NCI-H524 (cell line): ENCODE measurements at regions not wholly inside any gene's neighbourhood (a gene's known extent, or its start where the extent isn't known, plus 50 kb on each side); places are given as distances from the start of the nearest gene placed in this dataset.
"Not testable (repeated sequence)": the region's sequence is repeated elsewhere in the genome, so short reads cannot be mapped to it uniquely, and the experiment has no call there.

Experiments used
- DNase-seq, 2 experiments: peaks; one replicate each; lab custom pipeline; 2025; lab: John Stamatoyannopoulos, UW

DNA sequence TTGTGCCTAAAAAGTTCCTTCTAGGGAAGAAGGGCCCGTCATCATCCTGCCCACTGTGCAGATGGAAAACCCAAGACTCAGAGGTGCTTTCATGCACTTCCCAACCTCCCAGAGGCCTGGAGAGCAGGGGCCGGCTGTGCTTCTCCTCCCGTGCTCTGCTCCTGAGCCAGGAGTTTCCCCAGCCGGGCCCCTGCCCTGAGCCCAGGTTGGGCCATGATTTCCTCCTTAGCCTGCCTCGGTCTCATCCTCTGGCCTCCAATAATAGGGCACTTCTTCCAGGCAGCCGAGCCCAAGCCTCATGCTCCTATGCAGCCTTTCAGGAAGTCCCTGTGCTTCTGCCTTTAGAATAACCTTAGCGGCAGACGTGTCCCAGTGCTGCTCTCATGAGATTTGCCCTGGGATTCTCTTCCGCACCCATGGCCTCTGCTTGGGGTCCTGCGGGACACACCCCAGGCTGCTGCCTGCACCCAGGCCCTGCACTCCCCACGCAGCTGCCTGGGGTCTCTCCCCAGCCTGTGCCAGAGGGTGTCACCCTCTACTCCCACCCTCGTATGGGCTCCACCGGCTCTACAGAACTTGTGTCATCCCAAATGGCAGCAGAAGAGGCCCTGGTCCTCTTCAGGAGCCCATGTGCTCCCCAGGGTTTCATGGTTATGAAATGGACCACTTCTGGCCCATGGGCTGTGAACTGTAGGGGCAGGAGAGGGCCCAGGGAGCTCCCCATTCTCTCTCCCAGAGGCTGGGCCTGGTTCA is 359.3 kb downstream of the ADGRD1 start:
- DNase-seq: no peak

DNA sequence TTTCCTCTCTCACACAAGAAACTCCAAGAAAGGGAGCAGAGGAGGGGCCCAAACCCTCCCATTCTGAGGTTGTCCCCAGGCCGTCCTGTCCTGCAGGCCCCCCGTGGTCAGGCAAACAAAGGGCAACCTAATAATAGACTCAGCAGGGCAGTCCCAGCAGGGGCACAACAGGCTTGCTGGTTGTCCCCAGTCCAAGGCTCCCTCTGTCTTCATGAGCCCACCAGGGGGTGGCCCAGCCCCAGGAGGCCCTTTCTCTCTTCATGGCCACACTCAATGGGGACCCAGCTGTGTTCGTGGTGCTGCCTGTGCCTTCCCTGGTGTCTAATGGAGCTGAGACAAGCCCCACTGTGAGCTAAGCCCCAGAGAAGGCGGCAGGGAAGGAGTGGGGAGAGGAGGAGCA is 359.9 kb downstream of the ADGRD1 start:
- DNase-seq: no peak

DNA sequence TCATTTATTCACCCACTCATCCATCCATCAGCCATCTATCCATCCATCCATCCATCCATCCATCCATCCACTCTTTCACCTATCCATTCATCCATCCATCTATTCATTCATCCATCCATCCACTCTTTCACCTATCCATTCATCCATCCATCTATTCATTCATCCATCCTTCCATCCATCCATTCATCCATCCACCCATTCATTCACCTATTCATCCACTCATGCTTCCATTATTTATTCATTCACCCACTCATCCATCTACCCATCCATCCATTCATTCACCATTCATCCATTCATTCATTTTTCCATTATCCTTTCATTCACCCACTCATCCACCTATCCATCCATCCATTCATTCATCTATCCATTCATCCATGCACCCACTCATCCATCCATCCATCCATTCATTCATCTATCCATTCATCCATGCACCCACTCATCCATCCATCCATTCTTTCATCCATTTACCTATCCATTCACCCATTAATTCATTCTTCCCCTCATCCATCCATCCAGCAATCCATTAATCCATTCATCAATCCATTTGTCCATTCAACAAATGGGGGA is 360.9 kb downstream of the ADGRD1 start:
- no peak for DNase-seq

DNA sequence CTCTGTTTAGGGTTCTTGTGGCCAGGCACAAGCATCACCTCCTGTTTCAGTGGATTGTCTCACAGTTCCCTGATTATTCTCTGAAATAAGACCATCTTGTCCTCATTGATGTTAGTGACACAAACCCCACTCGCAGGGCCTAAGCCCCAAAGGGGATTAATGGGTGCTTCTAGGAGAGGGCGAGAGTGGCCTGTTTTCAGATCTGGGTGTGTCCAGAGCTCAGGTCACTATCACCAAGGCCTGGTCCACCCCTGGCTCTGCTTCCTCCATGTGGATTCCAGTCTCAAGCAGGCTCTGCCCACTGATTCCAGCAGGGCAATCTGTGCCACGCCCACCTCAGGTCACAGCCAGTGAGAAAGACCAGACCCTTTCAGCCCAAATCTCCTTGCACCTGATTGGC is 361.9 kb downstream of the ADGRD1 start:
- no peak for DNase-seq

DNA sequence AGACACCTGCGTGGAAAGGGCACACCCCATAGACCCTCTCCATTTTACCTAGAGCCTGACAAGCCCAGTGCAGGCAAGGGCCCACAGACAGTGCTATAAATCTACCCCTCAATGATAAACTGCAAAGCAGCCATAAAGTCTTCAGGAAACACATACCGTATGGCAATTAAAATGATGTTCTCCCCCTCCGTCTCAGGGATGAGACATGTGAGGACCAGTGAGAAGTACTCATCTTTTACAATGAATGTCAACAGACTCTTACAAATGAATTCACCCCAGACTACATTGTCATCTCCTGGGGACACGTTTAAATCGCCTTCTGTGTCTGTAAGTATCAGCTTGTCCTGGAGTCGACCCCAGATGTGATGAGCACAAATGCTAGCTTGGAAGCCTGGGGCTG is 362.7 kb downstream of the ADGRD1 start:
- no peak for DNase-seq

DNA sequence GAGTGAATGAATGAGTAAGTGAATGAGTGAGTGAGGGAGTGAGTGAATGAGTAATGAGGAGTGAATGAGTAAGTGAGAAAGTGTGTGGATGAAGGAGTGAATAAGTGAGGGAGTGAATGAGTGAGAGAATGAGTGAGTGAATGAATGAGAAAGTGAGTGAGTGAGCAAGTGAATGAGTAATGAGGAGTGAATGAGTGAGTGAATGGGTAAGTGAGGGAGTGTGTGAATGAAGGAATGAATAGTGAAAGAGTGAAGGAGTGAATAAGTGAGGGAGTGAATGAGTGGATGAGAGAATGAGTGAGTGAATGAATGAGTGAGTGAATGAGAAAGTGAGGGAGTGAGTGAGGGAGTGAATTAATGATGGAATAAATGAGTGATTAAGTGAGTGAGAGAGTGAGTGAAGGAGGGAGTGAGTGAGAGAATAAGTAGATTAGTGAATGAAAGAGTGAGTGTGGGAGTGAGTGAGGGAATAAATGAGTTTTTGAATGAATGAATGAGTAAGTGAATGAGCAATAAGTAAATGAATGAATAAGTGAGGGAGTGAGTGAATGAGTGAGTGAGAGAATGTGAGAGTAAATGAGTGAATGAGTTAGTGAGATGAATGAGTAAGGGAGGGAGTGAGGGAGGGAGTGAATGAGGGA is 364.5 kb downstream of the ADGRD1 start:
- no peak for DNase-seq

DNA sequence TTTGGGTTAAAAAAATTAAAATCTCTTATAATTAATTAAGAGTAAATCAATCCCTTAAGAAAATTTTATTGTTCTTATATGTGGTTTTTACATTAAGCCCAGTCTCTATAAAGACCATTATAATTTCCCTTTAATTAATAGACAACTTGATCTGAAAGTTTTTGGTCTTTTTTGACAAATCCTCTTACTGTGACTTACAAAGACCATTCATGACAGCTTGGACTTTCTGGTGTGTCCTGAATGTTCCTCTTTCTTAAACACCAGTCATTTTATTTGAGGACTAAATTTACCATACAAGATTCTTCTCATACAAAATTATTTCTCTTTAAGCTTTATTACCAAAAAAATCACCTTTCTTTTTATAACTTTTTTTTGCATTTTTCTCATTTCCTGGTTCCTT is 368.3 kb downstream of the ADGRD1 start:
- no peak for DNase-seq

DNA sequence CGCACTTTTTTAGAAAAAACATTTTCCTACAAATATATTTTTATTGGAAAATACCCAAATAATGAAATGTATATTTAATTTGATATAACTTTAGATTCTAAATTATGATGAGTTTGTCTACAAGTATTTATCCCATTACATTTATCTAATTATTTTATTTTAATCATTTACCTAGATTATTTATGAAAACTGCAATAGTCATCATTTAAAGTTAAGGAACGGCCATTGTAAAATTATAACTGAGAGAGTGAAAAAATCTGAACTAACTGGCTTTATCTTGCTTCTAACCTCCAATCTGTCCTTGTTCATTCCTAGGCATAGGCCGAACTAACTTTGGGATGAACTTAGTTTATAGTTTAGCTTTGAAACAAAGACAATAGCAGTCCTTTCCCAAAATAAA is 368.8 kb downstream of the ADGRD1 start:
- DNase-seq: not testable (repeated sequence)

DNA sequence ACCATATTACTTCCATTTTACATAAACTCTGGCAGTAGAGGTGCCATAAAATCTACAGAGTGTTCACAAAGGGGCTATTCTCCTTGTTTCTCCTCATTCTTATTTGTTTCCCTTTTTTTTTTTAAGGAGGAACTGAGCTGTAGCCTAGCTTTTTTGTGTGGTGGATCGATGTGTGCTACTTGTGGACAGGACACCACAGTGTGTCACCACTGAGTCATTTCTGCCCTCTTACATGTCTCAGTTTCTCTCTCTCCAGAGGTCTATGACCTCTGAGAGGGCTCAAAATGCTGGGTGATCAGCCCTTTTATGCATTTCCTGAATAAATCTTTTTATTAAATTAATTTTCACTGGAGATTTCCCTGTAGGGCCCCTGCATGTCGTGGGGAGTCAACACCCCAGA is 370.2 kb downstream of the ADGRD1 start:
- DNase-seq: no peak

DNA sequence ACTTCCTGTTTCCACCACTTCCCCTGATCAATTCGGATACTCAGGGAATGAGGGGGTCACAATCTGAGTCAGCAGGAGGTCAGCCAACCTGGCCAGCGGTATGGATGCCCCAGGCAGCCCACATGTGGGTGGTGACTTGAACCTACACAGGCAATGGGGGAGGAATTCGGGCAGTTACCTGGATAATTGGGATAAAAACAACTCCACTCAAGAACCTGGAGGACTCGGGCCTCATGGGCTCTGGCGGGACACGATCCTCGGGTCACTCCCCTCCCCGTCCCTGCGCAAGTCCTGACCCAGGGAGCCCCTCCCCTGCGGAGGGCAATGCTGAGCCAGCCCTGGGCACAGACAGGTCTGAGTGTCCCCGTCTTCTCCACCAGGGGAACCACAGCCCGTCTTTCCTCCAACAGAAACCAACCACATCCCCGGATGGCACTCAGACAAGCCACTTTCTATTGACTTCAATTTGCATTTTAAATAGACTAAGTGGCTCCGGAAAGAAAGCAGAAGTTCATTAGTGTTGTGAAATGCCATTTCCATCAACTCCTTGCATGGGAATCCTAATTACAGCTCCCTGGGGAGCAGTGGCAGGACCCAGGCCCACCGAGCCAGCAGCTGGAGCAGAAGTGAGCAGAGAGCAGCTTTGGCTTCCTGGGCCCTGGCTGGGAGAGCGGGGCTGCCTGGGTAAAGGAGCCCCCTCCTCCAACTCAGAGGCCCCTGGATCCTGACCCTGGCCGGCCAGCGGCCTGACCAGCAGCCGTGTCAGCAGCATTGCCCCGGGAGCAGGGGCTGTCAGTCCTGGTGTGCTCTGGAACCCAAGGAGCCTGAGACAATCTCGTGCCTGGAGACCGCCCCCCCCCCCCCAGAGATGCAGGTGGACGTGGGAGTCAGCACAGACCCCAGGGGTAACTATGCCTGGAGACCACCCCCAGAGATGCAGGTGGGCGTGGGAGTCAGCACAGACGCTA is 374.1 kb downstream of the ADGRD1 start:
- no peak for DNase-seq

DNA sequence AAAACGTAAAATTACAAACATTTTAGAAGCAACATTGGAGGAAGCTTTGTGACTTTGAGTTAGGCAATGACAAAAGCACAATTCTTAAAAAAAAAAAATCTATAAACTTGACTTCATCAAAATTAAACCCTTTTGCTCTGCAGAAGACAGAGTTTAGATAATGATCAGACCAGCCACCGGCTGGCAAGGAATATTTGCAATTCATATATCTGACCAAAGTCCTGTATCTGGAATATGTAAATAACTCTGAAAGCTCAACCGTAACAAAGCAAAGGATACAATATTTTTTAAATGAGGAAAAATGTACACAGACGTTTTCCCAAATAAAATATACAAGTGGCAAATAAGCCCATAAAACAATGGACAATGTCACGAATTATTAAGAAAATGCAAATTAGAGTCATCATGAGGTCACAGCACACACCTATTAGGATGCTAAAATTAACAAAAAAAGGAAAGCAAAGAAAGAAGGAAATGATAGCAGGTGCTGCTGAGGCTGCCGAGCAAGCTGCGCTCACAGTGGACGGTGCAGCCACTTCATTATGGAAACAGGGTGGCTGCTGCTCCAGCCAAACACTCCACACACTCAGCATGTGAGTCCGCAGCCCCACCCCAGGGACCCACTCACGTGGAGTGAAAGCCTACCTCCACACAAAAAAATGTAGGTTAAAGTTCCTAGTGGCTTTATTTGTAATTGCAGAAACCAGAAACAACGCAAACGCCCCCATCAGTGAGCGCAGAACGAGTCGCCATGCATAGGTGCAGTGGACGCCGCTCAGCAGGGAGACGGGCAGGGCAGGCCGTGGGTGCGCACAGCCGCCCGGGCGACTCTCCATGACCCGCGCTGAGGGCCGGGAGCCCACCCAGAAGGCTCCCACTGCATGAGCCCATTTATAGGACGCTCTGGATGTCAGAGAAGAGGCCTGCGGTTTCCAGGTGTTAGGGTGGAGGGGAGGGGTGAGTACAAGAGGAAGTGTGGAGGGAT is 375.4 kb downstream of the ADGRD1 start:
- not testable (repeated sequence) for DNase-seq

DNA sequence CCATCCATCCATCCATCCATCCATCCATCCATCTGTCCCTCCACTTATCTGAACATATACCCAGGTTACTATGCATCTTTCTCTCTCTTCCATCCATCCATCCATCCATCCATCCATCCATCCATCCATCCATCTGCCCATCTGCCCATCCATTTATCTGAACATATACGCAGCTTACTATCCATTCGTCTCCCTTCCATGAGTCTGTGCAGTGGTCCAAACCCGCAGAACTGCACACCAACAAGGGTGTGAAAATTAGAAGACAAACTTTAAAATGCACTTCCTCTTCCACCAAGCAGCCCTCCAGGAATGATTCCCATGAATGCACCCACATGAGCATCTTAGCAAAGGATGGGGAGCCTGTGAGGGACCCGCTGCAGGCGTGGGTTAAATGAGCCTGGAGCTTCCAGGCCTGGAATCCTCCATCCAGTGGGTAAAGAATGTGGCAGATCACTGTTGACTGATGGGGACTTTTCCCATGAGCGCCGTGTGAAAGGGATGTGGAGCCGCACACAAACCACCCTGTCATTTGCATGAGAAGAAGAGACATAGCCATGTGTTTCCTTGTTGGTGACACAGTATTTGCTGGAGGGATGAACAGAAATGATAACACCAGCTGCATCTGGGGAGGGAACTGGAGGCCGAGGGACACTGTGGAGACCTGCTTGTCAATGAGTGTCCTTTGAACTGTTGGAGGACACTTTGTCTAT is 376.6 kb downstream of the ADGRD1 start:
- no peak for DNase-seq

DNA sequence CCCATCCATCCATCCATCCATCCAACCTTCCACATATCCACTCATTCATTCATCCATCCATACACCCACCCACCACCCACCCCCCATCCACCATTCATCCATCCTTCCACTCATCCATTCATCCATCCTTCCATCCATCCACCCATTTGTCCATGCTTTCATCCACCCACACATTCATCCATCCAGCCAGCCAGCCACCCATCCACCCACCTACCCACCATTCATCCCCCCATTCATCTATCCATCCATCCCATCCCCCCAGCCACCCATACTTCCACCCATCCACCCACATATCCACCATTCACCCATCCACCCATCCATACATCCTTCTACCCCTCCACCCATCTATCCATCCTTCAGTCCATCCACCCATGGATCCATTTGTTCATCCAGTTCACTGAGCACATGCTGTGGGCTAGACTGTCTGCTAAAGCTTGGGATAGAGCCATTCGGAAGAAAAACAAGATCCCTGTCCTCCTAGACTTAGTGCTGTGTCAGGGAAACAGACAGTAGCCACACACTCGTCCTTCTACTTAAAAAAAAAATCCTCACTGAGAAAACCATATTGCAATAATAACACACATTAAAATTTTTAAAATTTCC is 377.5 kb downstream of the ADGRD1 start:
- DNase-seq: no peak

DNA sequence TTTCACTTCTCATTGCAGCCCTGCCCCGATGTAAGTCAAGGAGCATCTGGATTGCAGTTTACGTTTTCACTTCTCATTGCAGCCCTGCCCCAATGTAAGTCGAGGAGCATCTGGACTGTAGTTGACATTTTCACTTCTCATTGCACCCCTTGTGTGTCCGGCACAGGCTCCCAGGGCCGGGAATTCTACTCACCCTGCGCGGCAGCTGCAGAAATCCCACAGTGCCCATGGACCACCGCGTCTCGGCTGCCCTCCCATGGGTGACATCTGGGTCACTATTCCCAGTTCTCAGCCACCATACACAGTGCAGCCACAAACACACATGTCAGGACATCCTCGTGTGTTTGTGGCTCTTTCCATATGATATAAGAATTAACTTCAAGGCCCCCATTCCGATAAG is 378.5 kb downstream of the ADGRD1 start:
- DNase-seq: no peak

DNA sequence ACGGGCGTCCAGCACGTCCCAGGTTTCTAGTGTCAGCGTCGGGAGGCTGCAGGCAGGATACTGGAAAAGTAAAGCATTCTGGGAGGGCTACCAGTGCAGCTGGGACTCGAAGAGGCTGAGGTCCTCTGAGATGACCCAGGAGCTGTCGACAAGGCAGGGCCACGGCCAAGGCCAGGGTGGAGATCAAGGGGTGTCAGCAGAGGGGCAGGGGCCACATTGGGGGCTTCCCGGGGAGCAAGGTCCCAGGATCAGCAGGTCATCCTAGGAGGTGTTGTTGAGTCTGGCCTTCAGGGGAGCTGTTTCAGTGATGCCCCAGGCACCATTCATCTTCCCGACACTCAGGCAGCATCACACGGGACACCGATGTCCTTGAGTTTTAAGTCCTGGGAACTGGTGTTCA is 377.8 kb upstream of the SFSWAP start:
- DNase-seq: no peak

DNA sequence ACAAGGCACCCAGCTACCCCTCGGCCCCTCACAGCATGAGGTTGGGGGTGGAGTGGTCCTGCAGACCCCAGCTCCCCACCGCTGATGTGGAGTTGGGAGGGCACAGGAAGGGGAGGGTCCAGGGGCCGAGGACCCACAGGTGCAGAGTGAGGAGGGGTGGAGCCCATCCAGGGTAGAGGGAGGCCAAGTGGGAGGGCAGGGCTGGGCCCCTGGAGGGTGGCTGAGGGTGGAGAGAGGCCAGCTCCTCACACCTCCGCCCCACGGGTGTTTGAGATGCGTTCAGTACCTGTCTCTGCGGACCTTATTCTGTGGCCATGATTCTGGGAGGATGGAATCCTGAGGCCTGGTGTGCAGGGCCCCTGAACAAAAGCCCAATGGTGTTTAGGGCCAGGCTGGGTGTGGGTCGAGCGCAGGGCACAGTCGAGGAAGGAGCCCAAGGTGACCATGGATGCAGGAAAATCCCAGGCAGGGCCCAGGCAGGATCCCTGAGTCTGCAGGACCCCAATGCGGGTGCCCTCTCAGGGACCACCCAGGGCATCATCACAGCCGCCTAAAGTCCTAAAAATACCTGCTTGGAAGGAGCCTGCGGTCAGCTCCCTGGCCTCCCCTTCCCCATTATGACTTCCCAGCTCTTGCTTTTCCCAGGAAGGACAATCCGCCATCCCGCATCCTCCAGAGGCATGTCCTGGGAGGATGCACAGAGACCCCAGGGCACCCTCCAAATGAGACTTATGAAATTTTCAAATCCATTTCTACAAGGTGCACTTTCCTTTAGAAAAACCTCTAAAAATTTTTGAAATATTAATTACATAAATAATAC is 377.1 kb upstream of the SFSWAP start:
- DNase-seq: no peak

DNA sequence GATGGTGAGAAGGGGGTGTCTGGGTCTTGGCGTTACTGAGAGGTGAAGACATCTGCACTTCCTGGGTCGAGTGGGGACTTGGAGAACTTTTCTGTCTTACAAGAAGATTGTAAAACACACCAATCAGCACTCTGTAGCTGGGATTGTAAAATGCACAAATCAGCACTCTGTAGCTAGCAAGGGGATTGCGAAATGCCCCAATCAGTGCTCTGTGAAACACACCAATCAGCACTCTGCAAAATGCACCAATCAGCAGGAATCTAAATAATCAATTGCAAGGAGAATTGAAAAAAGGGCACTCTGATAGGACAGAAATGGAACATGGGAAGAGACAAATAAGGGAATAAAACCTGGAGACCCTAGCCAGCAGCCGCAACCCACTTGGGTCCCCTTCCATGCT is 376.1 kb upstream of the SFSWAP start:
- DNase-seq: no peak

DNA sequence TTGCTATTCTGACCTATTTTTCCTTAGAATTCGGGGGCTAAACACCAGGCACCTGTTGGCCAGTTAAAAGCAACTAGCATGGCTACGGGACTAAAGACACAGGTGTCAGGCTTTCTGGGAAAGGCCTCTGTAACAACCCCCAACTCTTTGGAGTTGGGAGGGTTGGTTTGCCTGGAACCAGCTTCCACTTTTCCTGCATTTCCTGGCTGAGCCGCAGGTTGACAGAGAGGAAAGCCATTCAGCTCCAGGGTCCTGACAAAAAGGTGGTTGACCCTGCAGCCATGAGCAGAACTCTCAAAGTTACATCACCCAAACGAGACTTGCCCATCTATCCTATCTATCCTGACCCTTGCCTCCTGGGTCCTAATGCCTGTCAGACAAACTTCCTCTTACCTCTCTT is 375.4 kb upstream of the SFSWAP start:
- no peak for DNase-seq

DNA sequence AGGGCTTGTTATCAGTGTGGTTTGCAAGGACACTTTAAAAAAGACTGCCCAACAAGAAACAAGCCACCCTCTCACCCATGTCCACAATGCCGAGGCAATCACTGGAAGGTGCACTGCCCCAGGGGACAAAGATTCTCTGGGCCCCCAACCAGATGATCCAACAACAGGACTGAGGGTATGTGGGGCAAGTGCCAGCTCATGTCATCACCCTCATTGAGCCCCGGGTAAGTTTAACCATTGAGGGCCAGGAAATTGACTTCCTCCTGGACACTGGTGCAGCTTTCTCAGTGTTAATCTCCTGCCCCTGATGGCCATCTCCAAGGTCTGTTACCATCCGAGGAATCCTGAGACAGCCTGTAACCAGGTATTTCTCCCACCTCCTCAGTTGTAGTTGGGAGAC is 373.0 kb upstream of the SFSWAP start:
- not testable (repeated sequence) for DNase-seq
